PC-9 (cell line): ENCODE measurements at regions not wholly inside any gene's neighbourhood (a gene's known extent, or its start where the extent isn't known, plus 50 kb on each side); places are given as distances from the start of the nearest gene placed in this dataset.

Experiments used
- BruUV-seq: library from RNA; stranded (reverse); fragments of 400-500 nt; replicated peaks from 2 replicates; lab custom pipeline; 2021; lab: Mats Ljungman, UMichigan
- CTCF ChIA-PET: fragments of 300-600 bp; sonication (Branson Sonifier 250); formaldehyde crosslinking; loops from one replicate; lab custom pipeline; 2022; ENCODE audit warnings: antibody characterized with exemption; lab: Charles Lee
- POLR2A ChIA-PET: fragments of 300-600 bp; sonication (Branson Sonifier 250); formaldehyde crosslinking; loops from one replicate; lab custom pipeline; 2022; ENCODE audit warnings: antibody characterized with exemption; ENCODE audit not compliant: unreplicated experiment; lab: Charles Lee
- DNase-seq, 2 experiments: peaks; one replicate each; pipeline versions ENCODE4 v3.0.0 to v3.0.0-alpha.2; 2015 to 2022; ENCODE audit warnings: mixed read lengths in 1 of 2
- H2AFZ ChIP-seq: fragments of 200-600 bp; sonication (generic); 2 replicates; pipeline ENCODE4 v1.8.1; 2017; ENCODE audit warnings: antibody characterized with exemption
- H3F3A ChIP-seq: fragments of 200-600 bp; sonication (generic); 2 replicates; pipeline ENCODE4 v1.8.1; 2017; ENCODE audit warnings: antibody characterized with exemption, mild to moderate bottlenecking, low read depth; ENCODE audit not compliant: insufficient read depth
- H3K27ac ChIP-seq: fragments of 200-600 bp; sonication (generic); 2 replicates; pipeline ENCODE4 v1.6.1; 2016; ENCODE audit warnings: mixed run types
- H3K27me3 ChIP-seq: fragments of 200-600 bp; sonication (generic); 2 replicates; pipeline ENCODE4 v1.6.1; 2016; ENCODE audit warnings: low read depth, mixed run types; ENCODE audit not compliant: insufficient read depth
- H3K36me3 ChIP-seq: fragments of 200-600 bp; sonication (generic); 2 replicates; pipeline ENCODE4 v1.6.1; 2016; ENCODE audit warnings: low read depth, mixed run types
- H3K4me1 ChIP-seq: fragments of 200-600 bp; sonication (generic); replicated peaks from 2 replicates; pipeline ENCODE4 v1.6.1; 2016; ENCODE audit warnings: mixed run types; ENCODE audit not compliant: insufficient read depth
- H3K4me2 ChIP-seq: fragments of 200-600 bp; sonication (generic); 2 replicates; pipeline ENCODE4 v1.6.1; 2017; ENCODE audit warnings: mixed run types
- H3K4me3 ChIP-seq: fragments of 200-600 bp; sonication (generic); 2 replicates; pipeline ENCODE4 v1.6.1; 2016; ENCODE audit warnings: mixed run types
- H3K79me2 ChIP-seq: fragments of 200-600 bp; sonication (generic); 2 replicates; pipeline ENCODE4 v1.6.1; 2017; ENCODE audit warnings: low read depth, mixed run types
- H3K9me2 ChIP-seq: fragments of 200-600 bp; sonication (generic); 2 replicates; pipeline ENCODE4 v1.8.1; 2017; ENCODE audit warnings: mild to moderate bottlenecking; ENCODE audit not compliant: insufficient read depth
- H3K9me3 ChIP-seq: fragments of 200-600 bp; sonication (generic); 2 replicates; pipeline ENCODE4 v1.8.1; 2016; ENCODE audit warnings: low read depth; ENCODE audit not compliant: insufficient read depth
- H4K20me1 ChIP-seq: fragments of 200-600 bp; sonication (generic); 2 replicates; pipeline ENCODE4 v1.8.1; 2017; ENCODE audit not compliant: insufficient read depth
- CTCF ChIP-seq: fragments of 200-600 bp; sonication (generic); conservative IDR thresholded peaks from 2 replicates; pipeline ENCODE4 v1.6.1; 2017; ENCODE audit warnings: mixed run types, antibody characterized with exemption, mild to moderate bottlenecking, moderate library complexity
- EZH2 ChIP-seq: fragments of 200-600 bp; sonication (generic); IDR thresholded peaks from 2 replicates; pipeline ENCODE4 v1.8.0; 2017; ENCODE audit warnings: antibody characterized with exemption, low read depth
- intact Hi-C: fragments of 100-400 bp; cut with micrococcal nuclease; formaldehyde crosslinking; loops from one replicate; pipeline ENCODE4 v1.10.0; 2022; ENCODE audit not compliant: unreplicated experiment

GRCh38 chr2:211127501-211127900 lies 571.1 kb downstream of the CPS1 start:
- BruUV-seq: no TSS peak
- POLR2A ChIA-PET: no interaction called here
- CTCF ChIA-PET: interaction anchor here (0.7 kb wide), 1 partner anchor 58 kb away, joined by 4 read pairs; no protein-coding TSS in a partner anchor

GRCh38 chr2:211128287-211128686 lies 571.9 kb downstream of the CPS1 start:
- no peaks in the 10 kb centered on the region for H3K9me3 ChIP-seq
- TF ChIP-seq CTCF (no peak), EZH2 (no peak)
- intact Hi-C loops: no loop called here
- H3K9me2 ChIP-seq: no peaks in the 10 kb centered on the region
- no peak for DNase-seq
- no peak overlapping the region for H2AFZ ChIP-seq
- no peaks in the 10 kb centered on the region for H3K36me3 ChIP-seq
- no peak overlapping the region for H3K4me3 ChIP-seq
- no peak overlapping the region for H3K4me2 ChIP-seq
- no peaks in the 10 kb centered on the region for H3K27me3 ChIP-seq
- H3F3A ChIP-seq: no peaks in the 10 kb centered on the region
- H3K79me2 ChIP-seq: no peaks in the 10 kb centered on the region
- no peaks in the 10 kb centered on the region for H4K20me1 ChIP-seq
- no TSS peak for BruUV-seq
- H3K27ac ChIP-seq: no peak overlapping the region
- no peaks in the 10 kb centered on the region for H3K4me1 ChIP-seq
- POLR2A ChIA-PET: no interaction called here
- CTCF ChIA-PET: no interaction called here

More at GRCh38 chr2:211127501-211127900, 571.1 kb downstream of the CPS1 start:
- Histone ChIP-seq H3K9me3 (no peaks in the 10 kb centered on the region), H3K27ac (no peak overlapping the region), H3K9me2 (no peaks in the 10 kb centered on the region), H3K4me2 (no peak overlapping the region), H3K27me3 (no peaks in the 10 kb centered on the region), H3K4me1 (no peaks in the 10 kb centered on the region), H2AFZ (no peak overlapping the region), H3K79me2 (no peaks in the 10 kb centered on the region), H3K36me3 (no peaks in the 10 kb centered on the region), H3K4me3 (no peak overlapping the region), H3F3A (no peaks in the 10 kb centered on the region), H4K20me1 (no peaks in the 10 kb centered on the region)
- no peak for DNase-seq
- TF ChIP-seq CTCF (no peak), EZH2 (no peak)
- intact Hi-C loops: no loop called here

GRCh38 chr2:211129798-211130197 lies 573.4 kb downstream of the CPS1 start:
- no TSS peak for BruUV-seq
- TF ChIP-seq EZH2: no peak
- TF ChIP-seq CTCF: no peak
- Histone ChIP-seq H3K79me2 (no peaks in the 10 kb centered on the region), H3K9me2 (no peaks in the 10 kb centered on the region), H3K36me3 (no peaks in the 10 kb centered on the region), H3K27me3 (no peaks in the 10 kb centered on the region), H3K9me3 (no peaks in the 10 kb centered on the region), H3K4me3 (no peak overlapping the region), H3K4me2 (no peak overlapping the region), H3K27ac (no peak overlapping the region), H4K20me1 (no peaks in the 10 kb centered on the region), H2AFZ (no peak overlapping the region), H3F3A (no peaks in the 10 kb centered on the region), H3K4me1 (no peaks in the 10 kb centered on the region)
- ChIA-PET POLR2A (no interaction called here), CTCF (no interaction called here)
- no peak for DNase-seq
- intact Hi-C loops: no loop called here
